Fibroblast of lung (primary cell): ENCODE measurements at regions not wholly inside any gene's neighbourhood (a gene's known extent, or its start where the extent isn't known, plus 50 kb on each side); places are given as distances from the start of the nearest gene placed in this dataset.

Source experiments
- EZH2 ChIP-seq: IDR thresholded peaks from 2 replicates; pipeline ENCODE4 v1.5.1; 2012; ENCODE audit warnings: low read length, control low read depth, mild to moderate bottlenecking; ENCODE audit errors: missing control alignments
- TF ChIP-seq, protein P1 (sequence below), 2 donors: IDR thresholded peaks in 1 of 2; conservative IDR thresholded peaks in 1 of 2; 1 replicate in 1 of 2; 2 replicates in 1 of 2; pipeline ENCODE4 v1.5.1; 2011 to 2012; ENCODE audit warnings: low read length in 2 of 2, control low read depth in 1 of 2, inconsistent platforms in 1 of 2, low read depth in 1 of 2, mild to moderate bottlenecking in 1 of 2

DNA sequence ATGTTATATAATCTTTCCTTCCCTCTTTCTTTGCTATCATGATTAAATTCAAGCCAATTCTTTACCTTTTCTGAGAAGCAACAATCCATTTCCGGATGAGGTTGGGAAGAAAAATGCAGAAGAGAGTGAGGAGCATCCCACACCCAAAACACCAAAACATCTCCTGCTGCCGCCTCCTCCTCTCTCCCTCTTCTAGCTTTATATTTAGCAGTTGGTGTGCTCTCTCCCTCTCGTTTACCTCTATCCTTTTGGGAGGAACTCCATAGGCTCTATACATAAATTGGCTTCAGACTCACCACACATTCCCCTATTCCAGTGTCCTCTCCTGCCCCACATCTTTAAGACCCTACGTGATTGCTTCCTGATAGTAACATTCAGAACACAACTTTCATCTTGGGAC is 332.2 kb upstream of the PLXNA2 start:
- TF ChIP-seq, protein P1, sequence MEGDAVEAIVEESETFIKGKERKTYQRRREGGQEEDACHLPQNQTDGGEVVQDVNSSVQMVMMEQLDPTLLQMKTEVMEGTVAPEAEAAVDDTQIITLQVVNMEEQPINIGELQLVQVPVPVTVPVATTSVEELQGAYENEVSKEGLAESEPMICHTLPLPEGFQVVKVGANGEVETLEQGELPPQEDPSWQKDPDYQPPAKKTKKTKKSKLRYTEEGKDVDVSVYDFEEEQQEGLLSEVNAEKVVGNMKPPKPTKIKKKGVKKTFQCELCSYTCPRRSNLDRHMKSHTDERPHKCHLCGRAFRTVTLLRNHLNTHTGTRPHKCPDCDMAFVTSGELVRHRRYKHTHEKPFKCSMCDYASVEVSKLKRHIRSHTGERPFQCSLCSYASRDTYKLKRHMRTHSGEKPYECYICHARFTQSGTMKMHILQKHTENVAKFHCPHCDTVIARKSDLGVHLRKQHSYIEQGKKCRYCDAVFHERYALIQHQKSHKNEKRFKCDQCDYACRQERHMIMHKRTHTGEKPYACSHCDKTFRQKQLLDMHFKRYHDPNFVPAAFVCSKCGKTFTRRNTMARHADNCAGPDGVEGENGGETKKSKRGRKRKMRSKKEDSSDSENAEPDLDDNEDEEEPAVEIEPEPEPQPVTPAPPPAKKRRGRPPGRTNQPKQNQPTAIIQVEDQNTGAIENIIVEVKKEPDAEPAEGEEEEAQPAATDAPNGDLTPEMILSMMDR (conservative IDR thresholded peaks at IDR 0.05 in 1 of 2, IDR thresholded peaks at IDR 0.05 in 1 of 2; ENCODE audit: low read depth in 1 of 2, low read length in 2 of 2) = no peak
- TF ChIP-seq EZH2 = no peak
